GM21390 (cell line): ENCODE measurements at regions not wholly inside any gene's neighbourhood (a gene's known extent, or its start where the extent isn't known, plus 50 kb on each side); places are given as distances from the start of the nearest gene placed in this dataset.

Experiments used
- ATAC-seq: cut with Tn5 transposase; IDR thresholded peaks from one replicate; pipeline ENCODE4 v1.9.1; 2021; ENCODE audit not compliant: unreplicated experiment

- no peak for ATAC-seq
These were observed 158.9 kb upstream of the AKIRIN2 start for GRCh38 chr6:87860902-87861301.

GRCh38 chr6:87858440-87858839 lies 156.4 kb upstream of the AKIRIN2 start:
- no peak for ATAC-seq

GRCh38 chr6:87851674-87852299 lies 149.8 kb upstream of the AKIRIN2 start:
- no peak for ATAC-seq

- no peak for ATAC-seq
These were observed 146.6 kb upstream of the AKIRIN2 start for GRCh38 chr6:87848616-87849015.

GRCh38 chr6:87847830-87848210 lies 145.8 kb upstream of the AKIRIN2 start:
- no peak for ATAC-seq

- no peak for ATAC-seq
These were observed 145.2 kb upstream of the AKIRIN2 start for GRCh38 chr6:87847135-87847829.

GRCh38 chr6:87846434-87846833 lies 144.4 kb upstream of the AKIRIN2 start:
- no peak for ATAC-seq

GRCh38 chr6:87840324-87840723 lies 138.3 kb upstream of the AKIRIN2 start:
- ATAC-seq: no peak

- ATAC-seq: no peak
These were observed 135.8 kb upstream of the AKIRIN2 start for GRCh38 chr6:87837876-87838275.

GRCh38 chr6:87837444-87837843 lies 135.4 kb upstream of the AKIRIN2 start:
- ATAC-seq: no peak

- peak; percentile 61 for ATAC-seq
These were observed 130.2 kb upstream of the AKIRIN2 start for GRCh38 chr6:87832025-87832825.

GRCh38 chr6:87830907-87831306 lies 128.9 kb upstream of the AKIRIN2 start:
- ATAC-seq: no peak

GRCh38 chr6:87829622-87830121 lies 127.6 kb upstream of the AKIRIN2 start:
- no peak for ATAC-seq

- ATAC-seq: no peak
These were observed 126.0 kb upstream of the AKIRIN2 start for GRCh38 chr6:87828044-87828443.

- no peak for ATAC-seq
These were observed 125.3 kb upstream of the AKIRIN2 start for GRCh38 chr6:87827346-87827745.

- no peak for ATAC-seq
These were observed 124.4 kb upstream of the AKIRIN2 start for GRCh38 chr6:87826424-87826823.

GRCh38 chr6:87825821-87826221 lies 123.8 kb upstream of the AKIRIN2 start:
- ATAC-seq: no peak

- no peak for ATAC-seq
These were observed 123.0 kb upstream of the AKIRIN2 start for GRCh38 chr6:87824958-87825491.

- ATAC-seq: no peak
These were observed 120.0 kb upstream of the AKIRIN2 start for GRCh38 chr6:87822011-87822410.

- no peak for ATAC-seq
These were observed 118.4 kb upstream of the AKIRIN2 start for GRCh38 chr6:87820343-87820984.

- no peak for ATAC-seq
These were observed 115.2 kb upstream of the AKIRIN2 start for GRCh38 chr6:87817183-87817582.
